Gastrocnemius medialis (tissue), 4 donors: ENCODE measurements at regions not wholly inside any gene's neighbourhood (a gene's known extent, or its start where the extent isn't known, plus 50 kb on each side); places are given as distances from the start of the nearest gene placed in this dataset.

ENCODE experiments used
- CTCF ChIP-seq, 5 experiments: fragments of 450-650 bp in 3 of 5; fragments of 200-600 bp in 2 of 5; sonication (generic) in 2 of 5; IDR thresholded peaks in 4 of 5; conservative IDR thresholded peaks in 1 of 5; 1 replicate in 4 of 5; 2 replicates in 1 of 5; pipeline ENCODE4 v1.5.1; 2016 to 2019; ENCODE audit warnings: antibody characterized with exemption in 5 of 5, mild to moderate bottlenecking in 3 of 5, moderate library complexity in 3 of 5
- POLR2A ChIP-seq, 2 donors: fragments of 450-650 bp; IDR thresholded peaks; one replicate each; pipeline ENCODE4 v1.6.1; 2017; ENCODE audit warnings: antibody characterized with exemption in 2 of 2, mild to moderate bottlenecking in 2 of 2, moderate library complexity in 2 of 2

- no peak for TF ChIP-seq CTCF (IDR thresholded peaks at IDR 0.05 in 4 of 5, conservative IDR thresholded peaks at IDR 0.05 in 1 of 5)
- TF ChIP-seq POLR2A (IDR thresholded peaks at IDR 0.05), result no peak
Measured at GRCh38 chr21:28256837-28257236, 735.8 kb downstream of the LTN1 start.
